HG02943 (cell line): ENCODE measurements at regions not wholly inside any gene's neighbourhood (a gene's known extent, or its start where the extent isn't known, plus 50 kb on each side); places are given as distances from the start of the nearest gene placed in this dataset.

ENCODE experiments used
- ATAC-seq: cut with Tn5 transposase; IDR thresholded peaks from one replicate; pipeline ENCODE4 v1.9.1; 2021; ENCODE audit warnings: mild to moderate bottlenecking, low read depth, moderate library complexity; ENCODE audit not compliant: unreplicated experiment

DNA sequence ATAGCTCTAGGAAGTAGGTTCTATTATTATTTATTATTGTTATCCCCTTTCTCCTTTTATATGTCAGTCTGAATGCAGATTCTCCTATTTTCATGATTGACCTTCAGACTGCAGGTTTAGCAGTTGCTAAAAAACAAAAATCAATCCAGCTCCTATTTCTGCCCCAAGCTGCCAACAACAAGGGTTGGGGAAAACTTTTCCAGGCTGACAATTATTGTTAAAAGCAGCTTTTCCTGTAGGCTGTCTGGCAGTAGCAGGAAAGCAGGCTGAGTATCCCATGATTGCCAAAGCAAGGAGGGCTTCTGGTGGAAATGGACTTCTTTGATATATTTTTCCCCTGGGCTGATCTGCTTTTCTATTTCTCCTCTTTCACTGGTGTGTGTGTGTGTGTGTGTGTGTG, 78.0 kb upstream of the CTLA4 start:
- no peak for ATAC-seq

DNA sequence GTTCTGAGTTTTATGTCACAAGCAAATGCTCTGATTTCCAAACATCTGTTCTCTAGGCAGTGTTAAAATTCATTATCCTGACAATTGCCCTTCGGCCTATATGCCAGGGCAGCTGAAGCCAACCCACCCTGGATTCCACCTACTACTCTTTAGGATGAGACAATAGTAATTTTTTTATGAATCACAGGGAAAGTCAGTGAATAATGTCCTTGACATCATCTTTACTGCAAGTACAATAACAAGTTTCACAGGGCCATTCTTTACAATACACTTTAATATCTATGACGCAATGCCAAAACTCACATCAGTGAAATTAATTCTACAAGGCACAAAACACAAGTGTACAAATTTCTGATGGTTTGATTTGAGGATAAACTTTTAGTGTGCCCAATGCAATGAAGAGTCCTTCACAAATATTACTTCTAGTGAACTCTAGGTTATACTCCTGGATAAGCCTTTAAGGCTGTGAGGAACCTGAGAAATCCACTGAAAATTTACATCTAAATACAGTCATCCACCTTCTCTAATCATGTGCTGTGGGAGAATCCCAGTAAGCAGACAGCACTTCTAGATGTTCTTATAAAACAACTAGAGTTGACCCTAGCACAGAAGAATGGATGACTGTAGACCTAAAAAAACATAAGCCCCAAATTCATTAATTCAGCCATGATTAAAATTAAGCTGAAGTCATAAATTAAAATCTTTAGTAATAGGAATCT, 77.3 kb upstream of the CTLA4 start:
- ATAC-seq, result no peak

DNA sequence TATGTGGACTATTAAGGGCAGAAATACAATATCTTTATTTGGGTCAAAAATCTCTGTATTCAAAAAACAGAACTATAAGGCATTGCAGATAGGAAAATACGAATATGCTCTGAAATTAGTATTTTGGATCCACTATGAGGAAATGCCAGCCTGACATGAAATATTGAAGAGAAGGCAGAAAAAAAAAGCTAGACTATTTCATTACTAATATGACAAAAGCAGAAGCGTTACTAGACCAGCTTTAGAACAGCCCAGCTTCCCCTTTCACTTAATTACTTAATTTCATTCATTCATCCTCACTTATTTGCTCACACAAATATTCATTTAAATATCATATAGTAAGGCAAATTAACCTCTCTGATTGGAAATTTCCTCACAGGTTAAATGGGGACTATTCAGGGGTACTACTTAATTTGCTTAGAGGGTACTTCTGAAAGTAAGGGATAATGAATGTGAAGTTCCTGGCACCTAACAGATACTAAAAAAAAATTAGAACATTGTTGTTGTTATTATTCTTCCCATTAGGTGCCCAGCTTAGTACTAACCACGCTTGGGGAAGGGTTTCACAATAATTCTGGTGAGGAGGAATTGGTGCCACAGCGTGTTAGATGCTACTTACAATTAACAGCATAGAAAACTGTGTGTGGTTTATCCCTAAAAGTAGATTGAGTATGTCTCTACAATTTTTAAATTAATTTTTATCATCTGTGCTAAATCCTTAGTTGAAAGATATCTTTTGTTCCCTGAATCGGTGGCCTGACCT, 71.1 kb upstream of the CTLA4 start:
- no peak for ATAC-seq

DNA sequence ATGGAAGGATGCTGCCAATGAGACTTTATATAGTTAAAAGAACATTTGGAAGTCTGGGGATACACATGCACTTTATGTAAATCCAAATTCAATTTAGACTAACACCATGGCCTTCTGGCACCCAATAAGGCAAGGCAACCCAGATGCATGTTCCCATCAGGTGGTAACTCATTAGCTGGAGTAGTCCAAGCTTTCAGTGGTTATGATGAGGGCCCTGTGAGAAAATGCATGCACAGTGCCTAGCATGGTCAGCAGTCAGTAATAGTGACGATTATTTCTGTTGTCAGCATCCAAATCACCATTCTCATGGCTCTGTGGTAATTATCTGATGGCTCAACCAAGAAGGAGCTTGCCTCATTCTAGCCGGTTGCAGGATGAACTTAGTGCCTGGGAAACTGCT, 70.3 kb upstream of the CTLA4 start:
- ATAC-seq, result no peak

DNA sequence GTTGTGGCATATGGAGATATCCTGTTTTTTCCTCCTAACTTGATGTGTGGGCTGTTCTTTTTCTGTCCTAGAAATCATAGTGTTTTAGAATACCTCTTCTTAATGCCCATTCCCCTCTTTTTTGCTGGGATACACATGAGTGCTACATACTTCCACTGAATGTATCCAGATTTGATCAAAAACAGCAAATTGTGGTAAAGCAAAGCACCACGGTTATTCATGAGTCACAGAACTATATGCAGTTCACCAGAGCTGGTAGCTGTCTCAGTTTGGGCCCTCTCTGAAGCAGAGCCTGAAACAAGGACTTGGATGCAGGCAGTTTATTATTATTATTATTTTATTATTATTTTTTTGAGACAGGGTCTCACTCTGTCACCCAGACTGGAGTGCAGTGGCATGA, 69.9 kb upstream of the CTLA4 start:
- ATAC-seq, result no peak

DNA sequence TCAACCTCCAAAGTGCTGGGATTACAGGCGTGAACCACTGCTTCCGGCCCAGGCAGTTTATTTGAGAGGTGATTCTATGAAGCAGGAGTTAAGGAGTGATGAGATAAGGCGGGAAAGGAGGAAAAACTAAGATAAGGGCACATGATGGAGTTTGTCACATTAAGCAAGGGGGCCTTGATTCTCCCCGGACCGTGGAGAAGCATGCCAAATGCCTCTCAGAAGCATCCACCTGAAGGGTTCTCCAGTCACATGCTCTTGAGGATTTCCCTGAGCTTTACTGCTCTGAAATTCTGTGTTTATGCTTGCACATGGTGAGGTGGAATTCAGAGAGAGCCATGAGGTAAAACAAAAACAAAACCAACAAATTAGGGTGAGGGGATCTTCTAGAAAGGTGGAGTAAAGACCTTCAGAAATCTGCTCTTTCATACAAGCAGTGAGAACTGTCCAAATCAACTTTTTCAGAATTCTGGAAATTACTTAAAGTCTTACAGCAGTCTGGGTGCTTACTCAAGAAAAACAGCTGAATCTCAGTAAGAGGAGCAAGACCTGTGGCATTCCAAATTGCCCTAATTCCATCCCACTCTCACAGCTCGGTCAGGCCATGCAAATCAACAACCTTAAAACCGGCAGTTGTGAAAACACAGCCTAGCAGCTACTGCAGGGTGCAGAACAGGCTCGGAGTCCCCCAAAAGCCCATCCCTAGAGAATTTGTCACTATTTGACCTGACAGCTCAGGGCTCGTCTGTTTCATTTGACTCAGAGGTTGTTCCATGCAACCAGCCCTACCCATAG, 69.1 kb upstream of the CTLA4 start:
- ATAC-seq, result no peak

DNA sequence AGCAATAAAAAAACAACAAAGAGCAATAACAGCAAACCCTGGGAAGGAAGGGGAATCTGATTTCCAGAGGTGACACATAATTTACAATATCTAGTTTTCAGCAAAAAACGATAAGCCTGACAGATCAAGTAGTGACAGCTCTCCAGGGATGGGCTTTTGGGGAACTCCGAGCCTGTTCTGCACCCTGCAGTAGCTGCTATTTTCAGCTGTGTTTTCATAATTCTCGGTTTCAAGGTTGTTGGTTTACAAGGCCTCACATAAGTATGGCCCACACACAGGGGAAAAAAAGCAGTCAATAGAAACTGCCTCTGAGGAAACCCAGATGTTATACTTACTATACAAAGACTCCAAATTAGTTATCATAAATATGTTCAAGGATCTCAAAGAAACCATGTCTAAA, 67.7 kb upstream of the CTLA4 start:
- ATAC-seq, result peak; percentile 94

DNA sequence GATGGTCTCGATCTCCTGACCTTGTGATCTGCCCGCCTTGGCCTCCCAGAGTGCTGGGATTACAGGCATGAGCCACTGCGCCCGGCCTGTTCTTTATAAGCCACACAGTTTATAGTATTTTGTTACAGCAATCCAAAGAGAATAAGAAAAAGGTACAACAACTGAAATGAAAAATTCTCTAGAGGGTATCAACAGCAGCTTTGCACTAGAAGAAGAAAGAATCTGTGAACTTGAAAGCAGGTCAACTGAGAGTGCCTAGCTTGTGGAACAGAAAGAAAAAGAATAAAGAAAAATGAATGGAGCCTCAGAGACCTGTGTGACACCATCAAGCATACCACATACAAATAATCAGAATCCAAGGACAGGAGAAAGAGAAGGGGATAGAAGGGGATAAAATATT, 66.8 kb upstream of the CTLA4 start:
- ATAC-seq, result no peak

DNA sequence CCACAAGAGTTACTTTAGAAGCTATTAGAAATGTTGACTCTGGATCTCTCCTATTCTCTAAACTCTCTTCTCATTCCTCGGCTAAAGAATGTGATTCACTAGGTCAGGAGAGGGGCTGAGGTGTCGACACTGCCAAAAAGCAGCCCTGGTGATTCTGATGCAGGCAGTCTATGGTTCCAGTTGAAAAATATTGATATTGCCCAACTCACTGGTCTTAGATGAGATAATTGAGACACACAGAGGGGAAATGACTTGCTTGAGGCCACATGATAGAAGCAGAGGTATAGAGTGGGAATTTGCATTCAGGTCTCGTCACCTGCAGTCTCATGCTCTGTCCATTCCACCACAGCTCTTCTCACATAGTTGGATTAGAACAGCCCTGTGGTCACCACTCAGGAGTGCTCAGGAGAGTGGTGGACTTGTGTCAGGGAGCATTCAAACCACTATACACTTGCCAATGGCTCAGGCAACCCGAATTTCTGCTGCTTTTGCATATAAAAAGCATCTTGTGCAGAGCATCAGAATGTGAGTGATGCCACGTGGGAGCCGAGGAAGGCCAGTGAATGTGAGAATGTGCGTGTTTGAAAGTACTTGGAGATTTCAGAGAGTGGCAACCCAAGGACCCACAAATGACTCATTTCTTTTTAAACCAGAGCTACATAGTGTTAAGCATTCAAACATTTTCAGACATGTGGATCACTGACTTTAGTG, 65.1 kb upstream of the CTLA4 start:
- ATAC-seq, result no peak

DNA sequence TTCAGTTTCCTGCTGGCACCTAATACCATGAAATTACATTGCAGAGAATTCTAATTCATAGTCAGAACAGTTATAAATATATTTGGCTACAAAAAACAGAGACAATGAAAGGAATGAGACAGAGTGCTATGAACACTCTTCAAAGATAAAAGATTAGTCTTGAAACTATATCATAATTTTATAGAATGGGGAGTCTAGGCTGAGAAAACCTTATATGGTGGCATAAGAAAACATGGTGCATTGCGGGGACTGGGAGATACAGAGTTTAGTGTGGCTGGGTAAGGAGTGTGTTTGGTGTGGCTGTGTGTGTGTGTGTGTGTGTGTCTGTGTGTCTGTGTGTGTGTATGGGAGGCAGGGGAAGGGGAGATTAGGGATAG, 64.5 kb upstream of the CTLA4 start:
- ATAC-seq, result no peak

DNA sequence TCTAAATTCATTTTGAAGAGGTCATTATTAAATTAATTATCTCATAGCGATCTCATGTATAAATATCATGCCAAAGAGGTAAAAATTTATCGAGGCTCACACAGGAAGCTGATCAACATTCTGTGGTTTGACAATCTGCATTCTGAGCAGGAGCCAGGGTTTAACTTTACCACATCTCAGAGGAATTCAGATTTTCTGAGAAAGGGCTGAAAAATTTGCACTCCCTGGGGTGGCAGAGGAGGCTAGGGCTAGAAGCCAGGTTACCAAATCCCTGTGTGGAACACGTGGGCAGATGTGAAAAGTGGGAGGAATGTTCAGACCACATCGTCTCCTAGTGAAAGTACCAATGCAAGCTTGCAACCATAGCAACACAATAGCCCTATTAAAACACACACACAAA, 63.5 kb upstream of the CTLA4 start:
- ATAC-seq, result no peak

DNA sequence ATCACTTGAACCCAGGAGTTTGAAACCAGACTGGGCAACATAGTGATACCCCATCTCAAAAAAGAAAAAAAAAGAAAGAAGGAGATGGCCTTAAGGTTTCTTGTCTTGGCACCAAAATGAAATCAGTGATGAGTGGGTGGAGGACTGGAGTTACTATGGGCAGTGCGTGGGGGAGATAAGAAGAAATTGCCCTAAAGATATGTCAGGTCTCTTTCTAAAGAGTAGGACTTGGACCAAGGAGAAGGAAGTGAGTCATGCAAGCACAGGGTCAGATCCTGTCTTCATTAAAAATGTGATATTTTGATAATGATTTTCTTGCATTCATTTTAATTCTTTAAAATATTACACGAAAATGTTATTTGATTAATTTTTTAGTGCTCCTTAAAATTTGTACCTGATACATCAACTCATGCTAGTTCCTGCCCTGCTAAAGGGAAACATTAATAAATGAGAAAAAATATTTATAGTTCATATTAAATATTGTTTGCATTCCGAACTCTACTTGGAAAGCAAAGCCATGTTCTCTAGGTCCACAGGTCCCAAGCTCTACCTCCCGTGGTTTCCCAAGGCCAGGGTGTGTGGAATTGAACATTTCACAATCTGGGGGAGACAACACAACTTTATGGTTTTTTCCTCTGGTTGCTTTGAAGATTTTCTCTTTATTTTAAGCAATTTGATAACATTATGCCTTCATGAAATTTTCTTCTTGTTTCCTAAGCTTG, 62.6 kb upstream of the CTLA4 start:
- ATAC-seq, result no peak

DNA sequence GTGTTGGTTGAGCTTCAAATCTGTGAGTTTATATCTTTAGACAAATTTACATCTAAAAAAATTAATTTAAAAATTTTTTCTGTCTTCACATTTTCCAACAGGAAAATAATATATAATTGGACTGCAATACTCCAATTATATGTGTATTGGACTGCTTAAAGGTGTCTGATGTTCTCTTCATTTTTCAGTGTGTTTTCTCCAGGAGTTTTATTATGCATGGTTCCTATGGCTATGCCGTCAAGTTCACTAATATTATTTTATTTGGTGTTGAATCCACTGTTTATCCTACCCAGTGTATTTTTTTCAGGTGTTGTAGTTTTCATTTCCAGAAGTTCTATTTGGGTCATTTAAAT, 62.1 kb upstream of the CTLA4 start:
- no peak for ATAC-seq

DNA sequence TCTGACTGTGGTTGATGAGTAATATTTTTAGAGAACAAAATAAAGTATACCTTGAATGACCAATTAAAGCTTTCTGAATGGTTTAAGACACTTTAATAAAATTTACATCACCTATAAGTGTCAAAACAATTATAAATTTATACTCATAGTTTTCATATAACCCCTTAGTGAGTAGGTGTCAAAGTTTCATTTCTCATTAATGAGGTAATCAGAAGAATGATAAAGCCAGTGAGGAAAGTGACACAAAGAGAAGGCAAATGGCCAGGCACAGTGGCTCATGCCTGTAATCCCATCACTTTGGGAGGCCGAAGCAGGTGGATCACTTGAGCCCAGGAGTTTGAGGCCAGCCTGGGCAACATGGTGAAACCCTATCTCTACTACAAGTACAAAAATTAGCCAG, 60.8 kb upstream of the CTLA4 start:
- no peak for ATAC-seq

DNA sequence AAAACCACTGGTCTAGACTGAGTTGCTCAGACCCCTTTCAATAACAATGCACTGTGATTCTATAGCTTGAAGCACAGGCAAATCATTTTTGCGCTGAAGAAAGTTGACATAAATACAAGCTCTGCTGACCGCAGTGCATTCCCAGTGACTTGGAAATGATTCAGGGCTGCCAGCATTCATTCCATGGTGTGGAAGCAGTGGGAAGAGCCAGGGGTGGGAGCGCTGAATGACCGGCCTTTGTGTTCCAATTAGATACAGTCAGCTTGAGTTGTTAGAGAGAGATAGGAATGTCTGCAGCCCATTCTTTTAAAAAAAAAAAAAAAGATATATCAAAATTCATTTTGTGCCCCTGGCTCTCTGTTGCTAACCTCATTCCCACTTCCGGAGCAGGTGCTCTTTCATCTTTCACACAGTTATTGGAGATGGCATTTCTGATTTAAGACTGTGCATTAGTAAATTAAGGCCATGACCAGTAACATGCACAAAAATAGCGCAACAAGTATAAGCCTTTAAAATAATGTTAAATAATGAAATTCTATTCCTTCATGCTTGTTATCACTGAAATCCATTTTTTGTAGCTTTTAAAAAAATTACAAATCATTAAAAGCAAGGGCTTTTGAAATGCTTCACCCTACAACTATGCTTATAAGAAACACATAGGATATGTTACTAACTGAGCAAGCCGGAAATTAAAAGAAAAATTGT, 59.4 kb upstream of the CTLA4 start:
- ATAC-seq, result no peak

DNA sequence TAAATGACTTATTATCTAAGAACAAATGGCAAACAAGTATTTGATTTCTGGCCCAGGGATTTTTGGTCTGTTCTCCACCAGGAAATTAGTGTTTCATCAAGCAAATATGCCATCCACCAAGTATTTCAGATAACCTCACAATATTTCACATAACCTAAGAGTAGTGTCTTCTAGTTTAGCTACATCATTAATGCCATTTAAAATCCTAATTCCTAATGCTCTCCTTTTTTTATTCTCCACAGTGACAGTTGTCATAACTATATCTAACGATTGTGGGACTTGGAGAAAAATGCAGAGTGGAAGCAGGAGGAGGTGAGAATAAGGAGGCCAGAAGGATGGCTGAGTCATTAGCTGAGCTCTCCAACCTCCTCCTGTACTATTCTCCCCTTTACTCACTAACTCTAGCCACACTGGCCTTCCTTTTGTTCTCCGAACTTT, 58.5 kb upstream of the CTLA4 start:
- no peak for ATAC-seq

DNA sequence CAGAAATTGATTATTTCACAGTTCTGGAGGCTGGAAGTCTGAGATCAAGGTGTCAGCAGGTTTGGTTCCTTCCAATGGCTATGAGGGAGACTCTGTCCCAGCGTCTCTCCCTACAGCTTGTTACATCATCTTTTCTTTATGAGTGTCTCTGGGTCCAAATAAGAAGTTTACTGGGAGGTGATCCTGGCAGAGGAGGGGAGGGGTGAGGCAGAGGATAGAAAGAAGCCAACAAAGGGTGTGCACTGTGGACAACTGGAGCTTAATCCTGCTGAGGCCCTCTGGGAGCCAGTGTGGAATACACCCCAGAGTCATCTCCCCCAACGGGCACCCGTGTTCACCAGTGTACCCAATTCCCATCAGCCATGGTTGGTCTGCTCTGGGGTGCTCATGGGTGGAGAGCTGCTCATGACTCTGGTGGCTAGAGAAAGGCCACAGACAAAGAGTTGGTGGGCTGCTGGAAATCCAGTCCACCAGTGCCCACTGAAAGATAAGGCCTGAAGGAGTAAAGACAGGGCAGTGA, 57.5 kb upstream of the CTLA4 start:
- no peak for ATAC-seq

DNA sequence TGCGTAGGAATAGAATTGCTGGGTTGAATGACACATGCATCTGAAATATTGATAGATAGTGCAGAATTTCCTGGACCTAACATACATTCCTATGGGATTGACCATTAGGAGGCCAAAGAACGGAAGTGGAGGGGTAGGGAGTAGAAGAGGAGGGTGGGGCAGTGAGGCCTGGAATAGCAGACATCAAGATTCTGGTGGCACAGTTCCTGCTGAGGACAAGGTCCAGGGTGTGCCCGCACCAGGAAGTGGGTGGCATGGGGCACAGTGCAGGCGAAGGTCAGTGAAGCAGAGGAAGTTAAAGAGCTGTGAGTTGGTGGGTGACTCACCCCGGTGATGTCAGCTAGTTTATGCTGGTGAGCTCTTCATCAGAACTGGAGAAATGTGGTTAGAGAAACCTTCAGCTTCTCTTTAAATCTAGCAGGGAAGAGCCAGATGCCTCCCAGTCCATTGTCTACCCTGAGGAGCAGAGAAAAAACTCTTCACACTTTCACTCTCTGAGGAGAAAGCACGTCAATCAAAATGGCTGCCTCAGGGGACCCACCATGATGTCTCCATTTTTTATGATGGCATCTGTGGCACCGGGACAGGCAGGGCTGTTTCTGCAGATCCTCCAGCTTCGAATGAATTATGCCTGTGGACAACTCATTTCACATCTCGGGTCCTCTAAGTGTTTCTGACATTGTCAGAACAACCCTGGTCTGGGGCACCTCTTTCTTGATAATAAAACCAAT, 55.9 kb upstream of the CTLA4 start:
- ATAC-seq, result peak; percentile 64
